Activated T-cell treated with anti-CD3 and anti-CD28 coated beads, Interleukin-2, amount 50 U/mL, for 1 hour (primary cell): ENCODE measurements at regions not wholly inside any gene's neighbourhood (a gene's known extent, or its start where the extent isn't known, plus 50 kb on each side); places are given as distances from the start of the nearest gene placed in this dataset.

Experiments used
- DNase-seq: peaks from one replicate; pipeline ENCODE4 v3.0.0-alpha.2; 2020

DNA sequence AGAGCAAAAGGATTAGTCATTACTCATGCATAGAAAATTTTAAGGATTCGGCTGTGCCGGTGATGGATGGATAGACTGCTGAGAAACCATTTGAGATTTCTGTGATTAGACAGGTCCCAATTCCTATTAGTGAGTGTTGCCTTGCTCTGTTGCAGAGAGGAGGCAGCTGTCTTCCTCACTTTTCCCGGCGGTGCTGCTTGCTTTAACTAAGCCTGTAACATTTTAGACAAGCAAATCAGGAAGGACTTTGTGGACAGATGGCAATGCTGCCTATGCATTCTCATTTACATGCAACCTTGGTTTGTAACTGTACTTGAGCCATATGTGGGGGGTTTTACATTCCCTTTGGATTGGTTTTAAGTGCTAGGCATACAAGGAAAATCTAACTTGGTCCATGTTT, 1176.3 kb downstream of the CDH18 start:
- no peak for DNase-seq

DNA sequence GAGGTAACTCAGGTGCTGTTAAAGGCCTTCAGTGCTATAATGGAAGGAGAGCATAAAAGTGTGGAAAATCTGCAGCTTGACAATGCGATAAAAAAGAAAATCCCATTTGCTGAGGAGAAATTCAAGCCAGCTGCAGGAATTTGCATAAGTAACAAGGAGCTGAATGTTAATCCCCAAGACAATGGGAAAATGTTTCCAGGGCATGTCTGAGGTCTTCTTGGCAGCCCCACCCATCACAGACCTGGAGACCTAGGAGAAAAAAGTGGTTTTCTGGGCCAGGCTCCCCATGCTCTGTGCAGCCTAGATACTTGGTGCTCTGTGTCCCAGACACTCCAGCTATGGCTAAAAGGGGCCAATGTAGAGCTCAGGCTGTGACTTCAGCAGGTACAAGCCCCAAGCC, 1159.6 kb downstream of the CDH18 start:
- DNase-seq = no peak

DNA sequence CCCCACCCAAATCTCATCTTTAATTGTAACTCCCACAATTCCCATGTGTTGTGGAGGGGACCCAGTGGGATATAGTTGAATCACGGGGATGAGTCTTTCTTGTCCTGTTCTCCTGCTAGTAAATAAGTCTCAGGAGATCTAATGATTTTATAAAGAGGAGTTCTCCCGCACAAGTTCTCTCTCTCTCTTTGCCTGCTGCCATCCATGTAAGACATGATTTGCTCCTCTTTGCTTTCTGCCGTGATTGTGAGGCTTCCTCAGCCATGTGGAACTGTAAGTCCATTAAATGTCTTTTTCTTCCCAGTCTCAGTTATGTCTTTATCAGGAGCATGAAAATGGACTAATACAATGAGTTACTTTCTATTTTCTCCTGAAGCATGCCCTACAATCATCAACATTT, 1158.5 kb downstream of the CDH18 start:
- no peak for DNase-seq

- no peak for DNase-seq
These were observed 1137.8 kb downstream of the CDH18 start for GRCh38 chr5:18850216-18850615.

DNA sequence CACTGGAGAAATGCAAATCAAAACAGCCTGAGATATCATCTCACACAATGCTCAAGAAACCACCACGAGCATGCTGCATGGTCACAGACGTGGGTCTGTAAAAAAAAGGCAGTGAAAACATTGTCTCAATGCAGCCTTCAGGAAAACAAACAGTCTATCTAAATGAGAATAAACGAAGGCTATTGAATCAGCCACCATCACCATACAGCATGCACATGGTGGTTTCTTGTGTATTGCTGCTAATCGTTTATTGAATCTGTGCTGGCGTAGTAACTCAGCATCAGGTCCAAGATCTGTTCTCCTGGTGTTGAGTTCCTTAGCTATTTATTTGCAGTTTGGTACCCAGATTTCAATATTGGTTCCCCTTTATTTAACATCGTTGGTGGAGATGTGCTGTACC, 1115.0 kb downstream of the CDH18 start:
- DNase-seq = no peak

- DNase-seq = no peak
These were observed 1111.4 kb downstream of the CDH18 start for GRCh38 chr5:18876565-18876964.

GRCh38 chr5:18881615-18882014, 1106.4 kb downstream of the CDH18 start:
- no peak for DNase-seq

- DNase-seq = no peak
These were observed 1105.8 kb downstream of the CDH18 start for GRCh38 chr5:18882154-18882553.

DNA sequence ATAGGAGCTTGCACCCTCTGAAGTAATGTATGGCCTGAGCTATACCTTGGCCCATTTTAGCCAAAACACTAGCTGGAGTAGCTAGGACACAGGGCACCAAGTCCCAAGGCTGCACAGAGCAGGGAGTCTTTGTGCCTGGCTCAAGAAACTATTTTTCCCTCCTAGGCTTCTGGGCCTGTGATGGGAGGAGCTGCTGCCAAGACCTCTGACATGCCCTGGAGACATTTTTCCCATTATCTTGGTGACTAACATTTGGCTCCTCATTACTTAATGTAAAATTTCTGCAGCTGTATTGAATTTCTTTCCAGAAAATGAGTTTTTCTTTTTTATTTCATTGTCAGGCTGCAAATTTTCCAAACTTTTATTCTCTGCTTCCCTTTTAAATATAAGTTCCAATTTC, 1099.2 kb downstream of the CDH18 start:
- DNase-seq = no peak

- no peak for DNase-seq
These were observed 1087.4 kb downstream of the CDH18 start for GRCh38 chr5:18900644-18901043.

DNA sequence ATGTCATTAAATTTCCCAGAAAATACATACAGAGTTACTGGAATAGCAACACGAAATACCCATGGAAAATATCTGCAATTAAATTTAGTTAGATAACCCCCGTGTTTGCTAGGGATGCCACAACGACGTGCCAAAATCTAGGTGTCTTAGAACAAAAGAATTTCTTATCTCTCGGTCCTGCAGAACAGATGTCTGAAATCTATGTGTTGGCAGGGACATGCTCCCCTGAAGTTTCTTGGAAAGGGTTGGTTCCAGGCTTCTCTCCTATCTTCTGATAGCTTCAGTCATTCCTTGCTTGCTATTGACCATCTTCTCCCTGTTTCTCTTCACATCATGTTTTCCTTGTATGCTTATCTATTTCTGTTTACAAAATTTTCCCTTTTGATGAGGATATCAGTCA, 1067.0 kb downstream of the CDH18 start:
- no peak for DNase-seq

GRCh38 chr5:18932081-18932480, 1055.9 kb downstream of the CDH18 start:
- DNase-seq = no peak

GRCh38 chr5:18944771-18945170, 1043.2 kb downstream of the CDH18 start:
- DNase-seq = no peak

GRCh38 chr5:18954239-18954638, 1033.8 kb downstream of the CDH18 start:
- DNase-seq = no peak

DNA sequence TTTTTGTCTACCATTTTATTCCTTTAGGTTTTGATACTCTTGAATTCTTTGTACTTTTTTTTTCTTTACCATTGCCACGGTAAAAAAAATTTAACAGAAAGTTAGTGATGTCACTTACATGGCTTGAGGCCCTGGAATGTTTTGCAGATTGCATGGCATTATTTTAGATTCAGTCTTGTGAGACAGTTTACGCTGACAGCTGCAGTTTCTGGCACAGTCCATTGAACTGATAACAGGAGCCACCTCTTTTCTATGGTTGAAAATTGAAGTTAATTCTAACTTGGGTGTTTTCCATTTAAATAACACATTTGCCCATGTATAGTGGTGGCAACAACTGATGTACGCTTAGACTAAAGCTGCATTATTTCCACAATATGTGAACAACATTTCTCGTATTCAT, 1028.5 kb downstream of the CDH18 start:
- no peak for DNase-seq

- DNase-seq = no peak
These were observed 1026.8 kb downstream of the CDH18 start for GRCh38 chr5:18961234-18961633.

DNA sequence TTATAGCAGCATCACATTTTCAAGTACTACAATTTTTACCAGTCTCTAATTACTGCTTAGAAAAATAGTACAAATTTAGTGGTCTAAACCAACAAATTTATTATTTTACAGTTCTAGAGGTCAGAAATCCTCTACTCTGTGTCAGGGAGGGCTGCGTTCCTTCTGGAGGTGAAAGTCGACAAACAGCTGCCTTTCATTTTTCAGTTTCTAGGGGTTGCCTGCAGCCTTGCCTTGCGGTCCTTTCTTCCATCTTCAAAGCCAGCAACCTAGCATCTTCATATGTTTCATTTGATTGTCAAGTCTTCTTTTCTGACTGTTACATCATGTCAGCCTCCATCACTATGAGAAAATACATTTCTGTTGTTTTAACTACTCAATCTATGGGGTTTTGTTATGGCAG, 1022.1 kb downstream of the CDH18 start:
- no peak for DNase-seq

DNA sequence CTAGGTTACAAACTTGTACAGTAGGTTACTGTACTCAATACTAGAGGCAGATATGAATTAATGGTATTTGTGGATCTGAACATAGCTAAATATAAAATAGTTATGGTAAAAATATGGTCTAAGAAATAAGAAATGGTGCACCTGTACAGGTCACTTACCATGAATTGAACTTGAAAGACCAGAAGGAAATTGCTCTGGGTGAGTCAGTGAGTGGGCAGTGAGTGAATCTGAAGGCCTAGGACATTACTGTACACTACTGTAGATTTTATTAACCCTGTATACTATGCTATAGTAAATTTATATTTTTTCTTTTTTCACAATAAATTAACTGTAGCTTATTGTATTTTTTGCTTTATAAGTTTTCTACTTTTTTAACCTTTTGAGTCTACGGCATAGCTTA, 1020.4 kb downstream of the CDH18 start:
- DNase-seq = no peak

DNA sequence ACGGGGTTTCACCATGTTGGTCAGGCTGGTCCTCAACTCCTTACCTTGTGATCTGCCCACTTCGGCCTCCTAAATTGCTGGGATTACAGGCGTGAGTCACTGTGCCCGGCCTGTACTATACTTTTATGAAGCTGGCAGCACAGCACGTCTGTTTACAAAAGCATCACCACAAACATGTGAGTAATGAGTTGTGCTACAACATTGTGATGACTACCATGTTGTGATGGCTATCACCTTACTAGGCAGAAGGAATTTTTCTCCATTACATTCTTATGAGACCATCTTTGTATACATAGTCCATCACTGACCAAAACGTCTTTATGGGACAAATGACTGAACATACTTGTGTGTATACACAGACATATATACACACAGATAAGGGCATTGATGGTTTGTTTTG, 1019.0 kb downstream of the CDH18 start:
- no peak for DNase-seq

DNA sequence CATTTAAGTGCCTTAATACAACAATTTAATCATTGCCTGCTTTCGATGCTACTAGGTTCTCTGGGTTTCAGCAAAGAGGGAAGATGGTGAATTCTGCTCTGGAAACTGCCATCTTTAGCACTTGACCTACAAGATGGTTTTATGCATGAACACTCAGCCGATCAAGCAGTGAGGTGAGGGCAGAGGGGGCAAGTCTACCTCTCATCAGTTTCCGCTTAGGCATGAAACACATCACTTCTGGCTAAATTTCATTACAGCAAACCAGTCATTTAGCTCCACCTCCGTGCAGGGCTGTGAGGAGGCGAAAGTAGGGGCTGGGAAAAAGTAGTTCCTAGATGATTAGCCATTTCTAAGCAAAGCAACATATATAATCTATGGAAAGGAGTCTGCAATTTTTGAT, 1018.0 kb downstream of the CDH18 start:
- DNase-seq = no peak

- DNase-seq = no peak
These were observed 1015.8 kb downstream of the CDH18 start for GRCh38 chr5:18972177-18972576.

DNA sequence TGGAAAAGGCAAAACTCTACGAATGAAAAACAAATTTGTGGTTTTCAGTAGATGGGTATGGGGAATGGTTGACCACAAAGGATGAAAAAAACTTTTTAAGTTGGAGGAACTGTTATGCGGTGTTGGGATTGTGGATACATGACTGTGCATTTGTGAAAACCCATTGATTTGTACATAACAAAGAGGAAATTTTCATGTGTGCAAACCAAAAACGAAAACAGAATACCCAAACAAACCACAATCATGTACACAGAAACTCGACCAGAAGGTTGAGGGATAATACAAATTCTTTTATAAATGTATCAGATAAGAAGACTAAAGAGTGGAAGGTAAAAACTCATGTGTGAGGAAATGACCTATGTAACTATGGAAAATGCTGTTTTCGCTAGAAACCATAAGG, 1012.4 kb downstream of the CDH18 start:
- DNase-seq = no peak

- DNase-seq = no peak
These were observed 1010.1 kb downstream of the CDH18 start for GRCh38 chr5:18977880-18978279.

GRCh38 chr5:18984559-18985080, 1003.4 kb downstream of the CDH18 start:
- DNase-seq = no peak

DNA sequence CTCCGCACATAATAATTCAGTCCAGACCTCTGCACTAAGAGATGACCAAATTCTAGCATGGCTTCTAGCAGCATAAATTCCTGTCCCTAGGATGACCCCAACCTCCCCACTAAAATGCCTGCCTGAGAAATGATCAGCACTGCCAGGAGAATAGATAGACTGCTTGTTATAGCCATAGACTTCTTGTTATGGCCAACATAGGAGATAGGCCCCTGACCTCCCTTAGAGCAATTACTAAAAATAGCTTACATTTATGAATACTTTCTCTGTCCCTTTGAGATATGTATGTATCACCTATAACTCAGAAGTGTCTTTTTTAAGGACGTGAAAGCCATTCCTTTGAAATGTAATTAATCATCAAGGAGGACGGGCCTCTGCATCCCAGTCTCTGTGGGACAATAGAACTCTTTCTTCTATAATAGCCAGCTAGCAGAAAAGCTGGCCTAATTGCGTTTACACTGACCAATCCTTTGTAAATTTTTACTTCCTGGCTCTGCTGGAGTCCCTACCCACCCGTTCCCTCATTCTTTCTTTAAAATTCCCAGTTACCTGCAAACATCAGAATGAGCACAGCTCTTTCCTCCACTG, 1002.7 kb downstream of the CDH18 start:
- no peak for DNase-seq

GRCh38 chr5:18987101-18987500, 1000.9 kb downstream of the CDH18 start:
- DNase-seq = no peak
